H9 (cell line): ENCODE measurements at regions not wholly inside any gene's neighbourhood (a gene's known extent, or its start where the extent isn't known, plus 50 kb on each side); places are given as distances from the start of the nearest gene placed in this dataset.

Source experiments
- DNase-seq: peaks from one replicate; pipeline ENCODE4 v3.0.0-alpha.2; 2017
- H2AFZ ChIP-seq: one replicate; pipeline ENCODE4 v1.6.1; 2013; ENCODE audit warnings: mild to moderate bottlenecking, low read length, control low read depth, moderate library complexity
- H2AK5ac ChIP-seq: 2 replicates; pipeline ENCODE4 v1.6.1; 2013; ENCODE audit warnings: low read length, control low read depth, mixed read lengths; ENCODE audit not compliant: insufficient read length
- H2BK120ac ChIP-seq: one replicate; pipeline ENCODE4 v1.6.1; 2013; ENCODE audit warnings: low read depth, mild to moderate bottlenecking, low read length, control low read depth, inconsistent platforms; ENCODE audit not compliant: poor library complexity, severe bottlenecking
- H2BK12ac ChIP-seq: 2 replicates; pipeline ENCODE4 v1.6.1; 2013; ENCODE audit warnings: low read length, control low read depth, mixed read lengths, low read depth; ENCODE audit not compliant: insufficient read length
- H2BK15ac ChIP-seq: 2 replicates; pipeline ENCODE4 v1.6.1; 2013; ENCODE audit warnings: low read depth, low read length, control low read depth
- H2BK20ac ChIP-seq: one replicate; pipeline ENCODE4 v1.6.1; 2013; ENCODE audit warnings: low read depth, mild to moderate bottlenecking, low read length, control low read depth, inconsistent platforms; ENCODE audit not compliant: poor library complexity, severe bottlenecking
- H2BK5ac ChIP-seq: 2 replicates; pipeline ENCODE4 v1.6.1; 2013; ENCODE audit warnings: low read length, control low read depth, mixed read lengths; ENCODE audit not compliant: insufficient read length
- H3K14ac ChIP-seq: 2 replicates; pipeline ENCODE4 v1.6.1; 2013; ENCODE audit warnings: low read length, control low read depth; ENCODE audit not compliant: insufficient read depth
- H3K18ac ChIP-seq: 2 replicates; pipeline ENCODE4 v1.6.1; 2013; ENCODE audit warnings: low read depth, mild to moderate bottlenecking, mixed read lengths, low read length, control low read depth; ENCODE audit not compliant: insufficient read length
- H3K23ac ChIP-seq: 2 replicates; pipeline ENCODE4 v1.6.1; 2013; ENCODE audit warnings: low read length, control low read depth, mixed read lengths, low read depth; ENCODE audit not compliant: insufficient read length
- H3K23me2 ChIP-seq: 2 replicates; pipeline ENCODE4 v1.6.1; 2013; ENCODE audit warnings: low read depth, mild to moderate bottlenecking, mixed read lengths, low read length, control low read depth; ENCODE audit not compliant: insufficient read length, poor library complexity, severe bottlenecking
- H3K27ac ChIP-seq: 2 replicates; pipeline ENCODE4 v1.5.1; 2013; ENCODE audit warnings: low read length, control low read depth, mixed read lengths, low read depth; ENCODE audit not compliant: insufficient read length
- H3K27me3 ChIP-seq: 2 replicates; pipeline ENCODE4 v1.6.1; 2013; ENCODE audit warnings: low read length, control low read depth, inconsistent platforms; ENCODE audit not compliant: insufficient read depth
- H3K4ac ChIP-seq: 2 replicates; pipeline ENCODE4 v1.6.1; 2013; ENCODE audit warnings: low read depth, mild to moderate bottlenecking, control low read depth, inconsistent platforms, low read length, moderate library complexity
- H3K4me1 ChIP-seq: 2 replicates; pipeline ENCODE4 v1.6.1; 2013; ENCODE audit warnings: low read length, control low read depth, inconsistent platforms; ENCODE audit not compliant: insufficient read depth
- H3K4me2 ChIP-seq: 2 replicates; pipeline ENCODE4 v1.6.1; 2013; ENCODE audit warnings: low read length, control low read depth, mixed read lengths; ENCODE audit not compliant: insufficient read length, insufficient read depth
- H3K56ac ChIP-seq: 2 replicates; pipeline ENCODE4 v1.6.1; 2013; ENCODE audit warnings: low read depth, mild to moderate bottlenecking, mixed read lengths, low read length, control low read depth; ENCODE audit not compliant: insufficient read length
- H3K79me1 ChIP-seq: 2 replicates; pipeline ENCODE4 v1.6.1; 2013; ENCODE audit warnings: low read depth, mild to moderate bottlenecking, moderate library complexity, low read length, control low read depth, inconsistent platforms; ENCODE audit not compliant: insufficient read depth, poor library complexity, severe bottlenecking
- H3K79me2 ChIP-seq: 2 replicates; pipeline ENCODE4 v1.6.1; 2013; ENCODE audit warnings: low read length, control low read depth, inconsistent platforms; ENCODE audit not compliant: insufficient read depth
- H3K9ac ChIP-seq: 2 replicates; pipeline ENCODE4 v1.6.1; 2013; ENCODE audit warnings: low read length, control low read depth, mixed read lengths; ENCODE audit not compliant: insufficient read length; ENCODE audit errors: extremely low read depth
- H3K9me3 ChIP-seq: one replicate; pipeline ENCODE4 v1.6.1; 2013; ENCODE audit warnings: low read depth, low read length, inconsistent platforms; ENCODE audit not compliant: control insufficient read depth
- H3T11ph ChIP-seq: one replicate; pipeline ENCODE4 v1.6.1; 2013; ENCODE audit warnings: mild to moderate bottlenecking, low read length, control low read depth, inconsistent platforms
- H4K20me1 ChIP-seq: one replicate; pipeline ENCODE4 v1.6.1; 2013; ENCODE audit not compliant: control insufficient read depth, insufficient read length, insufficient read depth
- H4K5ac ChIP-seq: 2 replicates; pipeline ENCODE4 v1.6.1; 2013; ENCODE audit warnings: low read depth, mild to moderate bottlenecking, mixed read lengths, low read length, control low read depth; ENCODE audit not compliant: insufficient read length
- H4K8ac ChIP-seq: replicated peaks from 2 replicates; pipeline ENCODE4 v1.6.1; 2013; ENCODE audit warnings: low read length, control low read depth, mixed read lengths, low read depth; ENCODE audit not compliant: insufficient read length
- H4K91ac ChIP-seq: 2 replicates; pipeline ENCODE4 v1.6.1; 2013; ENCODE audit warnings: low read depth, mild to moderate bottlenecking, moderate library complexity, mixed read lengths, low read length, control low read depth; ENCODE audit not compliant: insufficient read length
- H3K27ac Mint-ChIP-seq, 3 experiments: 2 replicates in 2 of 3; 3 replicates in 1 of 3; pipeline ENCODE4 v1.8.0; 2020 to 2021; ENCODE audit warnings: mixed read lengths in 3 of 3, mild to moderate bottlenecking in 1 of 3, moderate library complexity in 1 of 3
- H3K27me3 Mint-ChIP-seq: 2 replicates; pipeline ENCODE4 v1.8.0; 2021; ENCODE audit warnings: low read depth, mild to moderate bottlenecking, moderate library complexity, mixed read lengths
- H3K36me3 Mint-ChIP-seq, 3 experiments: 2 replicates in 2 of 3; 3 replicates in 1 of 3; pipeline ENCODE4 v1.8.0; 2020 to 2021; ENCODE audit warnings: low read depth in 3 of 3, mixed read lengths in 3 of 3; ENCODE audit not compliant: insufficient read depth in 1 of 3
- H3K4me1 Mint-ChIP-seq, 2 experiments: 2 replicates each; pipeline ENCODE4 v1.8.0; 2020; ENCODE audit warnings: mixed read lengths in 2 of 2
- H3K4me3 Mint-ChIP-seq, 2 experiments: 2 replicates in 1 of 2; 3 replicates in 1 of 2; pipeline ENCODE4 v1.8.0; 2020 to 2021; ENCODE audit warnings: mild to moderate bottlenecking in 2 of 2, mixed read lengths in 2 of 2, moderate library complexity in 1 of 2
- H3K9me3 Mint-ChIP-seq, 2 experiments: 2 replicates in 1 of 2; 3 replicates in 1 of 2; pipeline ENCODE4 v1.8.0; 2020; ENCODE audit warnings: mild to moderate bottlenecking in 2 of 2, mixed read lengths in 2 of 2, moderate library complexity in 1 of 2
- WGBS: extraction: QIAGEN DNeasy Blood & Tissue Kit; methylation state at CpG from one replicate; pipeline ENCODE4 v1.1.7; 2013; ENCODE audit warnings: missing lambda C conversion rate, low lambda C conversion rate, mixed read lengths; ENCODE audit not compliant: insufficient read length; ENCODE audit errors: extremely low coverage; 5-methylcytosine and 5-hydroxymethylcytosine counted together
- TF ChIP-seq, protein P1 (sequence below): fragments of 200-600 bp; sonication (generic); conservative IDR thresholded peaks from 3 replicates; pipeline ENCODE4 v1.8.0; 2021; ENCODE audit warnings: antibody characterized with exemption, mild to moderate bottlenecking

DNA sequence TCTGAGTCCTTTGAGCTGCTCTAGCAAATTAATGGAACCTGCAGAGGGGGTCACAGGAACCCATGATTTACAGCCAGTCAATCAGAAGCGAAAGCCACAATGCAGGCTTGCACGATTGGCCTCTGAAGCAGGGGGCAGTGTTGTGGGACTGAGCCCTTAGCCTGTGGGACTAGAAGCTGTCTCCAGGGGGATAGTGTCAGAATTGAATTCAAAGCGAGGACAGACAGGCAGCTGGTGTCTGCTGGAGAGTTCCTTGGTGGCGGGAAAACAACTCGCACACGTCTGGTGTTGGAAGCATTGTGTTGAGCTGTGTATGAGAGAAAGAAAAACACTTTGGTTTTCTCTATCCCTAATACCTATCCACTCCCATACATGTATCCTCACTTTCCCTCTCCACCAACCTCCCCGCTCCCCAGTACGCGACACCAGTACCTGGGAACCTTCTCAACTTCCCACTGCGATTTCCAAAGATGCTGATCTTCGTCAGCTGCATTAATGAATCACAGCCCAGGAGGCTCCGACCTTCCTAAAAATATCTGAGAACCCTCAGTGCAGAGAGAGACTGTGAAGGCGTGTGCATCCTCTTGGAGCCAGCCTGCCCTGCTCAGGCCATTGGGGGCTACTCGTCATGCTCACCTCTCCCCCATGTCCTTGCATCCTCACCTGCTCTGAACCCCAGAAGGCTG, 88.2 kb downstream of the HS1BP3 start:
- no CpG with 5 or more reads among the region's 14 CpGs for WGBS
- H3K4me1 ChIP-seq, result peaks cover 6% of the 10 kb centered on the region

More for the DNA sequence above, 88.2 kb downstream of the HS1BP3 start:
- Histone ChIP-seq H3K79me1 (no peaks in the 10 kb centered on the region), H3K9me3 (no peaks in the 10 kb centered on the region), H3K23me2 (no peaks in the 10 kb centered on the region), H2BK20ac (no peak overlapping the region), H3K14ac (no peak overlapping the region), H3K79me2 (no peaks in the 10 kb centered on the region), H2BK15ac (no peak overlapping the region), H3K18ac (no peak overlapping the region), H4K5ac (no peak overlapping the region), H3K23ac (no peak overlapping the region), H3K4me2 (no peak overlapping the region), H2BK5ac (no peak overlapping the region), H3T11ph (no peak overlapping the region), H3K4ac (no peak overlapping the region), H2AK5ac (no peak overlapping the region), H4K8ac (no peak overlapping the region), H3K27ac (no peak overlapping the region), H3K56ac (no peak overlapping the region), H4K91ac (no peak overlapping the region), H2BK12ac (no peak overlapping the region), H3K27me3 (no peaks in the 10 kb centered on the region), H2BK120ac (no peak overlapping the region), H2AFZ (no peak overlapping the region), H4K20me1 (no peaks in the 10 kb centered on the region), H3K9ac (no peak overlapping the region)
- Mint-ChIP-seq H3K36me3 (0 out of 7 replicates have a peak, but pooled peaks cover 0 to 3% (median 0%) of the 10 kb centered on the region in 3 experiments), H3K4me3 (no peak overlapping the region), H3K9me3 (peaks cover 0 to 3% of the 10 kb centered on the region in 2 experiments; a peak in 2 of 5 replicates), H3K4me1 (peaks cover 40 to 42% of the 10 kb centered on the region in 2 experiments), H3K27ac (peak overlapping the region in 1 of 3 experiments; percentile 76; a peak in 2 of 7 replicates), H3K27me3 (peaks cover 13% of the 10 kb centered on the region)
- TF ChIP-seq, protein P1, sequence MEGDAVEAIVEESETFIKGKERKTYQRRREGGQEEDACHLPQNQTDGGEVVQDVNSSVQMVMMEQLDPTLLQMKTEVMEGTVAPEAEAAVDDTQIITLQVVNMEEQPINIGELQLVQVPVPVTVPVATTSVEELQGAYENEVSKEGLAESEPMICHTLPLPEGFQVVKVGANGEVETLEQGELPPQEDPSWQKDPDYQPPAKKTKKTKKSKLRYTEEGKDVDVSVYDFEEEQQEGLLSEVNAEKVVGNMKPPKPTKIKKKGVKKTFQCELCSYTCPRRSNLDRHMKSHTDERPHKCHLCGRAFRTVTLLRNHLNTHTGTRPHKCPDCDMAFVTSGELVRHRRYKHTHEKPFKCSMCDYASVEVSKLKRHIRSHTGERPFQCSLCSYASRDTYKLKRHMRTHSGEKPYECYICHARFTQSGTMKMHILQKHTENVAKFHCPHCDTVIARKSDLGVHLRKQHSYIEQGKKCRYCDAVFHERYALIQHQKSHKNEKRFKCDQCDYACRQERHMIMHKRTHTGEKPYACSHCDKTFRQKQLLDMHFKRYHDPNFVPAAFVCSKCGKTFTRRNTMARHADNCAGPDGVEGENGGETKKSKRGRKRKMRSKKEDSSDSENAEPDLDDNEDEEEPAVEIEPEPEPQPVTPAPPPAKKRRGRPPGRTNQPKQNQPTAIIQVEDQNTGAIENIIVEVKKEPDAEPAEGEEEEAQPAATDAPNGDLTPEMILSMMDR, result peak; percentile 55; the same call in 2 of the 3 replicates
- peak; percentile 64 for DNase-seq
